ENCODE measurements at regions not wholly inside any gene's neighbourhood (a gene's known extent, or its start where the extent isn't known, plus 50 kb on each side); places are given as distances from the start of the nearest gene placed in this dataset.

DNA sequence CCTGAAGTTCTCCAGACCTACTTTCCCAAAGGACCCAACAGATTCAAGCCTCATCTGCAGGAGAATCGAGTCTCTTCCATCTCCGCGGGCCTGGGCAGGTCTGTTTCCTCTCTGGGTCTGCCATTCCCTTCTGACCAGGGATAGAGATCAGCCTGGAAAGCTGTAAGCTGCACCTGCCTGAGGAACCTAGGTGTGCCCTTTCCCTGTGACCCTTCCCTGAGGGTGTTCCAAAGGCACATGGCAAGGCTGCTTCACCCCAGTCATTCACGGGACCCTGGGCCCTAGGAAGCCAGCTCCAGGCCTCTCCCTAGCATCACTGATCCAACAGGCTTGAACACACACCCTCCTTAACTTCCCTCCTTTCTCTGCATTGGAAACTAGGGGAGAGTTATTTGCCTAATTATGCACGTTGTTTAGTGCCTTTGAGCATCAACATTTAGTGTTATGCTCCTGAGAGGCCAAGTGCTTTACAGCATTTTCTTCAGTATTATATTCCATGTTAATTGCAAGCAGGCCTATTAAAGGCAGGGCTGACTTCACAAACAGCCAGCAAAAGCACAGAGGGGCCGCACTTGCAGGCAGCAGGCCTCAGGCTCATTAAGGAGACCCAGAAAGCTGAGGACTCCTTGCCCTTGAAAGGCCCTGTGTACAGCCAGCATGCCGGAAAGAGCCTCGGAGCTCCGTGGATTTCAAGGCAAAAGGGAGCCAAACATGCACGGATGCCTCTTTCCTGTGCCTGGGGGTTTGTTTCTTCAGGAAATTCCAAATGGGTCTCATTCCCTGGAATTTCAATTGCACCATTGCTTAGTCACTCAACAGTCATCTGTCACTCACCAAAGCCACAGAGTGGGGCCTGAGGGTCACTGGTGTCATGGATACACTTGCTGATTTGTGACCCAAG lies 91.0 kb upstream of the FAM20C start:
- Histone ChIP-seq H4K91ac (ENCODE audit: insufficient read depth, low read depth, low read length) (peak overlapping the region; percentile 99), H3K18ac (ENCODE audit: low read depth, low read length) (peak overlapping the region; percentile 83), H3K14ac (replicated peaks; ENCODE audit: low read depth, low read length) (peak overlapping the region; percentile 99), H3K9me1 (ENCODE audit: insufficient read depth, low read length) (peaks cover 15% of the 10 kb centered on the region), H3K4ac (ENCODE audit: low read depth, low read length) (peak overlapping the region; percentile 99), H3K27me3 (ENCODE audit: control insufficient read depth, insufficient read depth, low read length) (no peaks in the 10 kb centered on the region), H2BK15ac (ENCODE audit: low read depth, low read length) (peak overlapping the region; percentile 99; the same call in 2 of the 3 replicates), H3K4me2 (ENCODE audit: low read depth, low read length) (0 out of 2 replicates have a peak overlapping the region, but pooled peaks have one; percentile 1), H3K36me3 (ENCODE audit: control insufficient read depth, insufficient read depth, low read length) (no peaks in the 10 kb centered on the region), H4K20me1 (ENCODE audit: insufficient read depth, low read length) (no peaks in the 10 kb centered on the region), H4K8ac (ENCODE audit: low read depth in 2 of 2, low read length in 2 of 2) (peak overlapping the region; percentile 97 to 100), H2AK5ac (ENCODE audit: low read depth, low read length) (peak overlapping the region; percentile 99), H2BK20ac (ENCODE audit: low read depth, low read length) (peak overlapping the region; percentile 97), H3K23ac (ENCODE audit: low read depth, low read length) (peak overlapping the region; percentile 96), H3K79me1 (ENCODE audit: low read depth in 1 of 2, low read length in 2 of 2) (no peaks in the 10 kb centered on the region), H3K9me3 (ENCODE audit: control insufficient read depth, insufficient read depth, low read length) (peaks cover 3% of the 10 kb centered on the region; the same call in 1 of the 2 replicates), H3K4me3 (ENCODE audit: insufficient read depth, low read depth, low read length) (no peak overlapping the region), H4K5ac (ENCODE audit: low read depth, low read length) (peak overlapping the region; percentile 93), H3K9ac (ENCODE audit: low read depth, low read length) (peak overlapping the region; percentile 47; the same call in 1 of the 2 replicates), H3K27ac (ENCODE audit: insufficient read depth, low read length) (peak overlapping the region; percentile 80), H2AFZ (replicated peaks; ENCODE audit: low read length, poor library complexity) (peak overlapping the region; percentile 90), H3K56ac (ENCODE audit: extremely low read depth, insufficient read depth, low read length) (peak overlapping the region; percentile 81), H3K4me1 (ENCODE audit: control insufficient read depth, insufficient read depth, low read length) (peaks cover 14% of the 10 kb centered on the region), H2BK120ac (ENCODE audit: low read depth, low read length) (peak overlapping the region; percentile 99), H2BK5ac (ENCODE audit: low read depth, low read length, poor library complexity, severe bottlenecking) (peak overlapping the region; percentile 99), H2AK9ac (replicated peaks; ENCODE audit: low read depth, low read length, poor library complexity) (peak overlapping the region; percentile 95)
- DNase-seq (peak; percentile 79), ATAC-seq (ENCODE audit: low read depth) (peak; percentile 84)
- dilution Hi-C loops (cut with HindIII; ENCODE audit: low sequenced_read_pairs, unreplicated experiment) (no loop called here), in situ Hi-C loops (cut with MboI; ENCODE audit: low sequenced_read_pairs) (no loop called here), intact Hi-C loops (cut with micrococcal nuclease) (no loop called here)
- ChIA-PET POLR2A (ENCODE audit: unreplicated experiment) (no interaction called here), CTCF (interaction anchor here (0.5 to 1.4 kb wide), 2 partner anchors 18 to 685 kb away, joined by 3 to 5 read pairs; no protein-coding TSS in a partner anchor)
- TF ChIP-seq FOS (IDR thresholded peaks at IDR 0.05; ENCODE audit: low read depth, low read length) (0 out of 2 replicates have a peak, but pooled peaks have one; percentile 52), CEBPB (IDR thresholded peaks at IDR 0.05; ENCODE audit: low read depth, low read length) (peak; percentile 88), SMC3 (IDR thresholded peaks at IDR 0.05; ENCODE audit: low read depth, low read length) (no peak), POLR2A (IDR thresholded peaks at IDR 0.05; ENCODE audit: low read depth, low read length) (no peak), RAD21 (IDR thresholded peaks at IDR 0.05; ENCODE audit: low read length) (peak; percentile 5; the same call in 1 of the 2 replicates), NFE2L2 (IDR thresholded peaks at IDR 0.05; ENCODE audit: low read depth, low read length) (no peak), RCOR1 (IDR thresholded peaks at IDR 0.05; ENCODE audit: insufficient replicate concordance, low read length) (peak; percentile 59), MXI1 (IDR thresholded peaks at IDR 0.05; ENCODE audit: borderline replicate concordance, low read depth, low read length) (no peak), MAFK (IDR thresholded peaks at IDR 0.05; ENCODE audit: low read depth, low read length) (no peak)
- no CpG with 5 or more reads among the region's 10 CpGs for WGBS, 2 experiments (ENCODE audit: extremely low coverage in 2 of 2, insufficient read length in 1 of 2)
- BruUV-seq (replicated peaks) = no TSS peak

All from IMR-90 (cell line).